ENCODE measurements at regions not wholly inside any gene's neighbourhood (a gene's known extent, or its start where the extent isn't known, plus 50 kb on each side); places are given as distances from the start of the nearest gene placed in this dataset.
"Not testable (repeated sequence)": the region's sequence is repeated elsewhere in the genome, so short reads cannot be mapped to it uniquely, and the experiment has no call there.

- no peak for TF ChIP-seq ZFP3 (CRISPR knock-in tag; IDR thresholded peaks at IDR 0.05)
- ATAC-seq, result no peak
These were observed 226.9 kb downstream of the TFAP2B start for GRCh38 chr6:51045548-51045947.

GRCh38 chr6:51049288-51049982 lies 230.8 kb downstream of the TFAP2B start:
- no peak for ATAC-seq
- TF ChIP-seq ZNF565 (CRISPR knock-in tag; conservative IDR thresholded peaks at IDR 0.05; ENCODE audit: low read depth) (no peak), CSDC2 (CRISPR knock-in tag; IDR thresholded peaks at IDR 0.05) (no peak), POU6F1 (CRISPR knock-in tag; IDR thresholded peaks at IDR 0.05; ENCODE audit: borderline replicate concordance, low read depth) (no peak), SNAI2 (CRISPR knock-in tag; IDR thresholded peaks at IDR 0.05) (no peak), ZFP30 (CRISPR knock-in tag; IDR thresholded peaks at IDR 0.05) (no peak), ZNF70 (CRISPR knock-in tag; IDR thresholded peaks at IDR 0.05) (no peak), CREB5 (CRISPR knock-in tag; IDR thresholded peaks at IDR 0.05; ENCODE audit: low read depth) (no peak), TOX (CRISPR knock-in tag; IDR thresholded peaks at IDR 0.05; ENCODE audit: borderline replicate concordance) (no peak), ZFP3 (CRISPR knock-in tag; IDR thresholded peaks at IDR 0.05) (no peak), CSRNP3 (CRISPR knock-in tag; IDR thresholded peaks at IDR 0.05) (no peak), ZNF8 (CRISPR knock-in tag; IDR thresholded peaks at IDR 0.05) (no peak), ARNTL (CRISPR knock-in tag; IDR thresholded peaks at IDR 0.05; ENCODE audit: borderline replicate concordance, low read depth) (no peak), GLIS3 (CRISPR knock-in tag; IDR thresholded peaks at IDR 0.05) (no peak), ISL1 (CRISPR knock-in tag; IDR thresholded peaks at IDR 0.05) (no peak)

- TF ChIP-seq ESRRG (CRISPR knock-in tag; IDR thresholded peaks at IDR 0.05) (no peak), GLIS3 (CRISPR knock-in tag; IDR thresholded peaks at IDR 0.05) (no peak), RARB (CRISPR knock-in tag; IDR thresholded peaks at IDR 0.05) (no peak), ZNF565 (CRISPR knock-in tag; conservative IDR thresholded peaks at IDR 0.05; ENCODE audit: low read depth) (no peak), TCF4 (CRISPR knock-in tag; IDR thresholded peaks at IDR 0.05; ENCODE audit: borderline replicate concordance) (no peak), ARNTL (CRISPR knock-in tag; IDR thresholded peaks at IDR 0.05; ENCODE audit: borderline replicate concordance, low read depth) (no peak), ZNF70 (CRISPR knock-in tag; IDR thresholded peaks at IDR 0.05) (no peak), ZNF8 (CRISPR knock-in tag; IDR thresholded peaks at IDR 0.05) (no peak), CREB5 (CRISPR knock-in tag; IDR thresholded peaks at IDR 0.05; ENCODE audit: low read depth) (no peak), BACH2 (CRISPR knock-in tag; IDR thresholded peaks at IDR 0.05; ENCODE audit: borderline replicate concordance) (no peak), ZC3H10 (CRISPR knock-in tag; IDR thresholded peaks at IDR 0.05) (no peak), CSRNP3 (CRISPR knock-in tag; IDR thresholded peaks at IDR 0.05) (no peak), ZFP3 (CRISPR knock-in tag; IDR thresholded peaks at IDR 0.05) (no peak), SNAI2 (CRISPR knock-in tag; IDR thresholded peaks at IDR 0.05) (no peak), ISL1 (CRISPR knock-in tag; IDR thresholded peaks at IDR 0.05) (no peak), PPARA (CRISPR knock-in tag; IDR thresholded peaks at IDR 0.05; ENCODE audit: borderline replicate concordance) (no peak)
- ATAC-seq, result no peak
These were observed 231.6 kb downstream of the TFAP2B start for GRCh38 chr6:51049983-51050877.

- ATAC-seq, result not testable (repeated sequence)
These were observed 234.0 kb downstream of the TFAP2B start for GRCh38 chr6:51052716-51053115.

GRCh38 chr6:51055316-51055715 lies 236.6 kb downstream of the TFAP2B start:
- not testable (repeated sequence) for ATAC-seq

Data from SK-N-SH treated with all-trans-retinoic acid at 6 μM for 48 hours (cell line).